HG02840 (cell line): ENCODE measurements at regions not wholly inside any gene's neighbourhood (a gene's known extent, or its start where the extent isn't known, plus 50 kb on each side); places are given as distances from the start of the nearest gene placed in this dataset.

Experiments used
- ATAC-seq: cut with Tn5 transposase; IDR thresholded peaks from one replicate; pipeline ENCODE4 v1.9.1; 2021; ENCODE audit warnings: mild to moderate bottlenecking, moderate library complexity, moderate number of reproducible peaks; ENCODE audit not compliant: unreplicated experiment, low FRiP score

DNA sequence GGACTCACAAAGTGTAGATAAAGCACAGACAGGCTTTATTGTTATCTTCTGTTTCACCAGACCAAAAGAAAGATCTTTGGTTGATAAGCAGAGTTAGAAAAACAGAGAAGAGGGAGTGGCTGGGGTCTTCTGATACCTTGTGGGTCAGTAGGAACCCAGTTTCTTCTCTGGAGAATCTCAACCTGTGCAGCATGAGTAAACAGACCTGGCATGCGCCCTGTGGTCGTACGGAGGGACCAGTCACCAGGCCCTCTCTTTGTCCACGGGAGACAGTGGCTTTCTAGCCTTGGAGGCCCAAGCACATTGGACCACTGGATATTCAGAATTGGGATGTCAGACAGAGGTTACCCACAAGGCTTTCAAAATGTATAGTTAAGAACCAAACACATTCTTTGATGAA, 418.9 kb upstream of the FANCL start:
- no peak for ATAC-seq

DNA sequence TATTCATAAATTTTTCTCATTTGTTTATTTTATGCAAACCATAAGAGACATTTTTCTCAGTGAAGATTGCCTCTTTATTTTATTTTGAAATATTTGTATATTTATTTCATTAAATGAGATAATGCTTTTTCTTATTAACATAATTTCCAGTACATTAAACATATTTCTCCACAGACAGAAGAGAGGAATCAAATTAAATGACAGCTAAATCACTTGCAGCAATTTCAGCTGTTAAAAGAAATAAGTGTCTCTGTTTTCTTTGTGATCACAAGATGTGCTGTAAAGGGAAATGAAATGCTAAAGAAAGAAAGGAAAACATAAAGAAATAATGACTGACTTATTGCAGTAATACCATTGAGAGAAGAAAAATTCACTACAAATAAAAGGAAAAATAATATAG, 414.0 kb upstream of the FANCL start:
- ATAC-seq = no peak

DNA sequence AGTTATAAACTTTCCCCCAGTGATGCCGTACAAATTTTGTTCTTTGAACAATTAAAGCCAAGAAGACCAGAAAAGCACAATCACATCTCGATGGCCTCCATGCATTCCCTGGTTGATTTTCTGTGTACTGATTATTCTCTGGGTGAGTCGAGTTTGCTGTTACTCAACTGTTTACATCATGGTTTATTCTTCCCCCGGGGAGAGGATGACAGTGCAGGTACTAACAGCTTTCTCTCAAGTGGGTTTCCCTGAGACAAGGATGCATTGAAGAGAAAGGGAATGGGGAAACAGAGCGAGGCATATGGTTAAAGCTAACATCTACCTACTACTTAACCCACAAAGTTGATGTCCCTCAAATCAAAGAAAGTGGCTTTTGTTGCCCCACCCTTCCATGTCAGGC, 410.8 kb upstream of the FANCL start:
- ATAC-seq = no peak

DNA sequence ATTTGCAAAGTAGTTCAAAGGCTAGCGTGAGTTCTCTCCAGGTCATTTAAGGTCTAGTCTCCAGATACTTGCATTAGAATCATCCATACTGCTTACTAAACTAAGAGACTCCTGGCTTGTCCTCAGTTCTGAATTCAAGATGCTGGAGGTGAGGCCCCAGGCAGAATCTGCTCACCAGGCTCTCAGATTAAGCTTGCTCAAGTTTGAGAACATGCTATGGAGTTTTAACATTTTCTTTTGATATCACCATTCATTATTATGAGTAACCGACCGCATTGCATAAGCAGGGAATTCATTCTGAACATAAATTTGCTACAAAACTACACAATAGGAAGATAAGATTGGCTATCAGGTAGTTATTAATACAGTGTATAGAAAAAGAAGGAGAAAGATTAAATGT, 409.7 kb upstream of the FANCL start:
- ATAC-seq = no peak

DNA sequence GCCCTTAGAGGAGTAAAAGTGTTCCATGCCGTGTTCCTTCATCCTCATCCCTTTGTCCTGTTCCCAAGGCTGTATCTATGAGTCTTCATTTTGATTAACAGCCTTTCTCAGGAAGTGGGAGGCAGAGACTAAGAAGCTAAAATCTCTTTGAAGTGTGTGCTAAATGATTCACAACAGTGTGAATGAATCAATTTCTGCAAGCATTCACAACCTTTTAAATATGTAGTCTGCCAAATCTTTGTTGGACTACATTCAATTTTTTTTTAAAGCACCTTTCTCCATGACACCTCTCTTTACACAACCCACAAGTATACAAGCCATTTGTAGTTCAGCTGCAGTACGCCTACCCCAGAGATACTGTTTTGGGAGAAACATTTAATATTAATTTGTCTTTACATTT, 408.6 kb upstream of the FANCL start:
- no peak for ATAC-seq

DNA sequence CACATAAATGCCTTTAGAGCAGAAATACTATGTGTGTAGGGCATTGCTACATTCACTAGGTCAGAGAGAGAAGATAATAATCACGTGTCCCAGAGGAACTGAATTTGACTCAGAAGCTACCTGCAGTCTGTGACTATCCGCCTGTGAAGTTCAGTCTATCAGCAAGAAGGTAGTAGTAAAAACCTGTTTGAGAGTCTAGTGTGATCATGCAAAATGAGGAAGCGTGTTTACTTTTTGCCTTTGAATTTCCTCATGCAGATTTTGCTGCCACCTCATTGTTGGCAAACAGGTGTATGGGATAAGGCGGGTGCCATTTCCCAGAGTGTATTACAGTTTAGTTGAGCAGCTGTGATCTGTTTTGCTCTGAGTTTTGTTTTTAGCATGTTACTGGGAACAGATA, 403.9 kb upstream of the FANCL start:
- no peak for ATAC-seq

DNA sequence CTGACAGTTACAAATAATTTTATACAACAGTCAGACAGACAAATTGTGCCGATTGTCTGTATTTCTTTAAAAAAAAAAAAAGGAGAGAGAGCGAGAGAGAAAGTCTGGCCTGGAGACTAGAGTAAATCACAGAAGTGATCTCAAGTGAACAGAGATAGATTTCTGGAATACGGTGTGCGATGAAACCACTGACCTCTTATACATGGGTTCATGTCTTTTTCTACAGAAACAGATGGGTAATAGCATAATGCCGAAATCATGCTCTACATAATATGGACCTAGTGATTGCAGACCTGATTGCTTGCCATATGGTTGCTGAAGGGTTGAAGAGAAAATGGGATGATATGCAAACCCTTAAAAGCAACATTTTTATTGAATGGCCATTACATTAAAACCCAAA, 403.3 kb upstream of the FANCL start:
- ATAC-seq = no peak

DNA sequence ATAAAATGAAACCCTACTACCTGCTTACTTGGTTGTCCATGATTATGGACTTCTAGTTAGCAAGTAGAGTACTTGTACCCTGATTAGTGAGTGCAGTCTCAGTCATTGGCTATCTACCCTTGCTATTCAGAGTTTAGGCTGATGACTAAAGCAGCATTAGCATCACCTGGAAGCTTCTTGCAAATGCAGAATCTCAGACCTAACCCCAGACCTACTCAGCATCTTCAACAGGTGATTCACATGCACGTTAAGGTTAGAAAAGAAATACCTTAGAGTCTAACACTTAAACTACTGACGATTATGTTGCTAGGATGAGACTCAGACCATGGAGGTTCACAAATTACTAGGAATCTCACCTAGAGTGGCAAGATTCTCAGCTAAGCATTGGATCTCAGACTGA, 399.9 kb upstream of the FANCL start:
- no peak for ATAC-seq

DNA sequence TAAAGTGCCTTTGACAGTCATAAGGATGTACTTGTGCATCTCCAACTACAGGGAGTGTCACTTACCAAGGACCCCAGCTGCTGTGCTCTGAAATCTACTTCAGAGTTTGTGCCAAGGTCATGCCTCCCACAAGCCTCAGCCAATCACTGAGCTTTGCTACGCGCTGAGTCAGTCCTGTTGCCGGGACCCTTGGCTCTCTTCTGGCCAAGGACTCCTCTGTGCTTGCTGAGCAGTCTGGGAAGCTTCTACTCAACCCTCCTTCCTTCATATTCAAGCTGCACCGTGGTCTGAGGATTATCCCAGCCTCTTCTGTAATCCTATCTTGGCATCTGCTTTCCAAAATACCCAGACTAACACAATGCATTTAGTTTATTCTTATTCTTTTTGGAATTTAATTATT, 398.9 kb upstream of the FANCL start:
- ATAC-seq = no peak

DNA sequence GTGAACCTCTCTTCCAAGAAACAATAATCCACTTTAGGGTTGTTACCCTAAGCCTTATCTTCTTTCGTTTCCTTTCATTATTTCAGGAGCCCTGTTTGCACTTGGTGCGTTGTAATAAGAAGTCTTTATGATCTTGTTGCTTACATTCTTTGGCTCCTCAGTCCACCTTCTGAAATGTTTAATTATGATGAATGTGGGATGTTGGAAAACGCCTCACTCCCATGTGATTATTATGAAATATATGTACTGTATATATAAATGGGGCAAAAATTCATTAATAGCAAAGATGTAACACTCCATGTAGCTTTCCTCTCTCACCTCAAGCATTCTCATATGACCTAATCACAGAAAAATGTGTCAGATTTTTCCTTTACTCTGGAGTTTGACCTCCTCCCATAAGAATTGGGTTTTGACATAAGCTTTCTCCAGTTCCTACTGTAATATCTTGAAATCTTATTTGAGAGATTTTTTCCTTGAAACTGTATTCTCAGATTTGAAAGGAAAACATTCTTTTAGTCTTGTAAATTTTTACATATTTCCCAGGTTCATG, 397.2 kb upstream of the FANCL start:
- no peak for ATAC-seq

DNA sequence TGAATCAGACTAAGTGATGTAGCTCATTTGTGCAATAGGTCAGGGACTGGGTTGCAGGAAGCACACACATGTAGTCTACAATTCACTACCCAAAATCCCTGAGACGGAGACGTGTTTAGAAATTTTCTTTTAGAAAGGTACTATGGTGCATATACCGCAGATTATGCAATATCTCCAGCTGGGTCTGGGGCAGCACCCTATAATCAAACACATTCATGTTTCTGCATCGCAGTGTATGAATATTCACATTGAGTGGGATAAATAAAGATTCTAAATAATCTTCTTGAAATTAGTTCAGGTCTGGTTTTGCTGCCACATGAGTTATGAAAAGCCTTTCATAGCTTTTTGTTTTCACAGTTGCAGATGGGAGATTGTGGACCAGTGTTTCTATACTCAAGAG, 395.7 kb upstream of the FANCL start:
- no peak for ATAC-seq

DNA sequence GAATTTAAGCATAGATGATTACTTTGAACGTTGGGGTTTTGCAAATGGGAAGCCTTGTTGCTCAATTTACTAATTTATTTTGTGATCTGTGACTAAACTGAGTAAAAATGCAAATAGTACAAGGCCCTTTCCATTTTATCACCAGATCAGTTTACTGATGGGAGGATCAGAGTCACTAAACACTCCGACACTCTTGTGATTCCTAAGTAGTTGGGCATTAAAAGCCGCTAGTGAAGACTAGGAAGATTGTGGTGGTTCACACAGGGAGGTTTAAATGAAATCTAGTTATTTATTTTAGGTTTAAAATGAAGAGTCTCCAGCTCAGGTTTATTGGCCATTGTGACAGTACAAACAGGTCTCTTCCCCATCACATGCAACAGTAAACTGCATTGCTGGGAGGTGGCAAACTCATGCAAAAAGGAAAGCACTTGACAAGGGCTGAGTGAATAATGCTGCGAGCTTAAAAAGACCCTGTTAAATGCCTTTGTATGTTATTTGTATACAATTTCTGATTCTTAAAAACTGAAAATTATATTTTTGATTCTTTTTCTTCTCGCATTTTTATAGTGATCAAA, 394.8 kb upstream of the FANCL start:
- ATAC-seq = no peak

DNA sequence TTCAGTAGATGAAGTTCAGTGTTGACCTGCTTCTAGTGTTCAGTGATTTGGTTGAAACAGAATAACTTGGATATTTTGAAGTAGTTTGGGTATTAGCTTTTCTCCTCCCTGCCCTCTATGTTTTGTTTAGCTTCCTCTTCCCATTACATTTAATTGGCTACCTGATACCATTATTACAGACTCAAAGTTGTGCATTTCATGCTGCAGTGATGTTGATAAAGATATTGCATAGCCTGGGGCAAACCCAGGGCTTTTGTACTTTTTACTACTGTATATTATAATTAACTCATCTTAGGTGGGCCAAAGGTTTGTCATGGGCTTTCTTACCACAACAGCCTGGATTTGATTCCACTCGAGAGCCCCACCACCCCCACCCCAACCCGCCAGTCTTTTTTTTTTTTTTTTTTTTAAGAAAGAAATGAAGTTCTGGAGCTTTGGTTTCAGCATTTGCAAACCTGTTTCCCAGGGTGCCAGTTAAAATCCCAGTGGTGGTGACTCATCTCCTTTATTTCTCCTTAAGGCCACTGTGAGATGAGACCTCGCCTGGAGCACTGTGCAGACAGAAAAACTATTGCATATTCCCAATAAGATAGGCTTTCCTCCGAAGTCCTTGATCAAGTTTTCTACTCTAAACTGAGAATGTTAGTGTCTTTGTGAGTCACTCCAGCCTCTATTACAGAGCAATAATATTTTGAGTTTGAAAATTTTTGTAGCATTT, 393.7 kb upstream of the FANCL start:
- ATAC-seq = no peak

DNA sequence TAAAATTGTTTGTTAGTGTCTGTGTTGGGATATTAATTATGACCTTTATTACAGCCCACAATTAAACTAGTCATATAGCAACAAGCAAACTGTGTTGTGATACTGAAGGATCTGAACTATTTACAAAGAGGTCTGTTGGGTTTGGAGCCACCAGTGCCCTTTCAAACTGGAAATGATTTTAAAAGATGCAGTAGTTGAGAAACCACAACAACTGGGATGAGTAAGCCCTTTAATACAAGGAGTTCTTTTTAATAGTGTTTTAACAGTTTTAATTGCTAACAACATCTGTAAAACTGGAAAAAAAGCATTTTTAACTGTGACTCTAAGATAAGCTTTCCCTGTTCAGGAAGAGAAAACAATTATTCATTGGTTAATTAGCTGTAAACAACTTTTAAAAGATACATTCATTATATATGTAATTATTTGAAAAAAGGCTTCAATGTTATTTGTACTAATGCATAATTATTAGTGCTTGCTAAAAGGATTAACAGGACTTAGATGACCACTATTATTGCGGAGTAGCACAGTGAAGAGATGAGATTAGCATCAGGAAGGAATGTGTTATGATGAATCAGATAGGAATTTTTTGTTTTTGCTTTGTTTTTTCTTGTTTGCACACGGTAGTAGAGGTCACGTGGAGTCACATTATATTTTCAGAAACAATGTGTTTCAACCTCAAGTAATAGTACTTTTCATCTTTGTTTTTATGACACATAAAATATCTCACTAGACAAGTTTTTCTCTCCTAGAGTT, 392.7 kb upstream of the FANCL start:
- no peak for ATAC-seq

DNA sequence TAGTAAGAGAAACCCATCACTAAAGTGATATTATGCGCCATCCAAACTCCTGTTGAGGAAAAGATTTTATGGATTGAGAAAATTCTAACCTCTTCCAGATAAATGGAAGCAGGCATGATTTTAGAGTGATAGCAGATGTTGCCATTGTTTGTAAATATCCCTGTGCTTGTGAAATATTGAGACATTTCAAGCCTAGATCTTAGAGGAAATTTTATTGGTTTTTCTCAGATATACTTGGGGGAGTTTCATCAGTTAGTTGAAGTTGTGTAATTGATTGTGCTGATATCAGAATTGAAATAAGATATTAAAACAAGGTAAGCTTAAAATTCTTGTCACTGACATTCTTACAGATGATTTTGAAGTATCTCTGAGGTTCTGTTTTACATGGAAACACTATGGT, 390.9 kb upstream of the FANCL start:
- no peak for ATAC-seq

DNA sequence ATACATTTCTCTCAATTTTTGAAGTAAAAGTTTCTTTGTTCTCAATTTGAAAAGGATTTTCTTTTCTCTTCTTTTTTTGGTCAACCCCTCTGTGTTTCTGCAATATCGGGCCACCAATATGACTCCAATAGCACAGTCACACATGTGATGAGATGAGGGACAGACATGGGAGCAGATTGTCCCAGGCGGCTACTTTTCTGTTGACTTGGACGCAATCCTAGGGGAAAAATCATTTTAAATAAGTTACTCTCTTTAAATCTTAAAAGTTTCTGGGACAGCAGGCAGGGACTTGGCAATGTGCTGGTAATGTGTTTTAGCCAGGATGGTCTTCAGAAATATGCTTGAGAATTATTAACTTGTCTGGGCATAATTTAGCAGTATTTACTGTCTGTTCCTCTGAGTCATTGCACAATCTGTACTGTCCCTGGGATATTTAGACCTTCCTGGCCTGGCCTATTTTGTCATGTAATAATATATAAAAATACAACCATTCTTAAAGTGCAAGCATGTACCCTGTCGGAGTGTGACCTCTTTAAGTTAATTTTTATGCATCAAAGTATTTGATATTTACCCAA, 388.5 kb upstream of the FANCL start:
- ATAC-seq = no peak

DNA sequence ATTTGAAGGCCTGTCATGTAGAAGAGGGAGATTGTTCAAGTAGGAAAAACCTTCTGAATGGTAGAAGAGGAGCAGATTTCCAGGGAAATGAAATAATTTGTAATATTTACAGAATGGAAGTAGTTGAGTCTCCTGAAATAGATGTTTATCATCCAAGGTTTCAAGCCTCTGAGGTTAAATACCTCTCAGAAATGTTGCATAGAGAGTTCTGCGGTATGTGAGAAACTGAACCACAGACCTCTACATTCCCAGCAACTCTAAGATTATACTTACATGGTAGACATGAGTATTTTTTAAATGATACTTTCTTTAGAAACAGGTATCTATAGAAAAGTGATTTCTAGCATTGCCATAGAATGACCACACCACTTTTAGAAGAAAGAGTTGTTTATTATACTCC, 379.8 kb upstream of the FANCL start:
- no peak for ATAC-seq

DNA sequence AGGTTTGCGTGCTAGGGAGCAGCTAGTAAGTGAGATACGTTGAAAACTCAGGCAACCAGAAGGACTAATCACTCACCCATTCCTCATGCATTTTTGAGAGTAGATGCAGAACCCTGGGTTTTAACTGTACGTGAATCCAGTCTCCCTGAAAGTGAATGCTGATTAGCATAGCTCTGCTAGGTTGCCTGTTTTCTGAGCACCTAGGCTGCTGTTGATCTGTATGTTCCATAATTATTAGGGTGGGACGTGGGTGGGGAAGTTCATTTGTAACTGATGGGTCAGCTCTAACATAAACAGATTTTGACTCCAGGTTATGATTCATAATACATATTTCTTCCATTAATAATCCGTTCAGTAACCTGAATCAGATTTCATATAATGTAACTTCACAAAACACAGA, 379.0 kb upstream of the FANCL start:
- no peak for ATAC-seq

DNA sequence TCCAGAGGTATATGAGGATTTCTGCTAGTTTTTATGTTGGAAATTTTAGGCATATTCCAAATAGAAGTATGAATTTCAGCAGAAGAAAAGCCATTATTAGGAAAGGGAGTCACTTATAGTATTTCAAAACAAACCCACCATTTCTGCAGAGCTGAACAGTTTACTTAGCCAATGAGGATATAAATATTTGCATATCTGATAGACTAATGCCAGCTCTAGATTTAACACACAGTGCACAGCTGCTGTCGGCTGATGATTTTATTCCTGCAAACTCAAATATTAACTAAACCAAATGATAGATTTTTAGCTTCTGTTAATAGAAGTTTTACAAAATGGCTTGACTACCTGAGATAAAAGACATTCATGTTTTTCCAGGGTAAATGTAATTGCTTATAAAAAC, 375.8 kb upstream of the FANCL start:
- ATAC-seq = no peak

DNA sequence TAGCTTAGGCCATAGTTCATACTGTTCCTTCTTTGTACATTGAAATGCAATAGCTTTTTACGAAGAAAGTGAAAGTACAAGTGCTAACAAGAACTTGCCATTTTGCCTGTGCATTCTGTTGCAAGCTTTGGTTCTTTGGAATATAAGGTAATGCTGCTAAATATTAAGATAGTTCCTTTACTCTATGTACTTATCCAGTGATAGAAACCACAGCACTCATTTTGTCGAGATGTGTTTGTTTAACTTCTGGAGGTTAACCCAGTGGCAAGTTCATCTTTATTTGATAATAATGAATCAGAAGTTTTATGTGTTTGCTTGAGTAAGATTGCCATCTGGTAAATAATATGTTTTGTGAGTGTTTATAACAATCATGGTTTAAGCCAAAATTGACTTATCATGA, 373.1 kb upstream of the FANCL start:
- ATAC-seq = no peak

DNA sequence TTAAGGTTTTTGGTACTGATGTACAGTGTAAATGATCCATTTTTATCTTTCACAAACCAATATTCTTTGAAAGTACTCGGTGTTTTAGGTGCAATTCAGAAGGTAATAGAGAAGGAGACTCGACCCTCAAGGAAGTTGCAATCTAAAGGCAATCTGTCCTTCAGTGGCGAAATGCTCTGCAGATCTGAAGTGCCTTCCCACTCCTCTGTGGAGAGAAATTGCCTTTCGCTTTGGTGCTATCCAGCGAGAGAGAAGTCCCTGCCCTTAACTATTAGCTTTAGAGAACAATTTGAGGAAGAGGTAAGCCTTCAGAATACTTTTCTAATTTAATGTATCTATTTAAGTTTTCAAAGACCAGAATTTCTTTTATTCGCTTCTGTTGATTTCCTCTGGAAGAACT, 371.8 kb upstream of the FANCL start:
- ATAC-seq = no peak
